ENCODE measurements at regions not wholly inside any gene's neighbourhood (a gene's known extent, or its start where the extent isn't known, plus 50 kb on each side); places are given as distances from the start of the nearest gene placed in this dataset.

DNA sequence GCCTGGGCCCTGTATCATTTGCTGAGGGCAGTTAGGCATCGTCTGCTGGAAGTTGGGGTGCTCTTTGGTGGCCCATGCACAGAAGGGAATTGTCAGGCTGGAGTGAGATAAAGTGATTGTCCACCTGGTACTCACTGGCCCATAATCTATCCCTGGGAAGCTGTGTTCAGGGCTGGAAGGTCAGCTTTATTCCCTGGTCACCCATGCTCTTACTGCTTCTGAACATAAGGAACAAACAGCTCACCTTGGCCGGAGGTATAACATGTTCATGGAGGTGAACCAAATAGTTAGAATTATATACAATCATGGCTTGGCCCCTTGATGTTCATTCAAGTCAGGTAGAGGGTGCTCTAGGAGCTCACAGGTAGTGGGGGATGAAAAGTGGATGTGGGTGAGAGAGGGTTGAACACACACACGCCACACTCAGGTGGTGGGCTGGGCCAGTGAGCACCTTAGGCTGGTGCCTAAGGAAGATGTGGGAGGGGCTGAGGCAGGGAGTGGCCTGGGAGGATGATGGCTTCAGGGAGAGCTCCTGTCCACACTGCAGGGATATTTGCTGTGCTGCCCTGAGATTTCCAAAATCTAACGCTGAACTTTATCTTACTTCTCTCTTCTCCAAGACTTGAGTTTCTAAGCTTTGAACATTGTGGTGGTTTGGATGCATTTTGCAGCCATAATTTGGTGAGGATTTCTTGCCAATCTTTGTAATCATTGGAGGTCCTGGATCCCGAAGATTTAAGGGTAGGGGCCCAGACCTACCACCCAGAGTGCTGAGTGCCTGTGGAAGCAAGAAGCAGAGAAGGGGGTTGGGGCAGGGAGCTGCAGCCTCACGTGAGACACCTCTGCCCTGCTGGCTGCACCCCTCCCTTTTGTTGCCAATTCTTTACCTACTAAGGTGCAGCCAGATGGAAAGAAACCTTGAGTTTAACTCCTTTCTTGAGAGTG, 420.6 kb downstream of the ZNF536 start:
- Histone ChIP-seq H3K36me3 (ENCODE audit: insufficient read depth) (no peaks in the 10 kb centered on the region), H4K20me1 (replicated peaks; ENCODE audit: insufficient read depth) (no peaks in the 10 kb centered on the region), H3K27me3 (ENCODE audit: insufficient read depth) (no peaks in the 10 kb centered on the region), H3K9me2 (ENCODE audit: insufficient read depth) (no peaks in the 10 kb centered on the region), H3K79me2 (replicated peaks; ENCODE audit: insufficient read depth) (no peaks in the 10 kb centered on the region), H3K4me1 (ENCODE audit: insufficient read depth) (no peaks in the 10 kb centered on the region), H2AFZ (no peak overlapping the region), H3K27ac (ENCODE audit: low read depth) (no peak overlapping the region), H3F3A (replicated peaks; ENCODE audit: low read depth) (no peaks in the 10 kb centered on the region), H3K4me3 (no peak overlapping the region), H3K4me2 (no peak overlapping the region)
- TF ChIP-seq, protein P1, sequence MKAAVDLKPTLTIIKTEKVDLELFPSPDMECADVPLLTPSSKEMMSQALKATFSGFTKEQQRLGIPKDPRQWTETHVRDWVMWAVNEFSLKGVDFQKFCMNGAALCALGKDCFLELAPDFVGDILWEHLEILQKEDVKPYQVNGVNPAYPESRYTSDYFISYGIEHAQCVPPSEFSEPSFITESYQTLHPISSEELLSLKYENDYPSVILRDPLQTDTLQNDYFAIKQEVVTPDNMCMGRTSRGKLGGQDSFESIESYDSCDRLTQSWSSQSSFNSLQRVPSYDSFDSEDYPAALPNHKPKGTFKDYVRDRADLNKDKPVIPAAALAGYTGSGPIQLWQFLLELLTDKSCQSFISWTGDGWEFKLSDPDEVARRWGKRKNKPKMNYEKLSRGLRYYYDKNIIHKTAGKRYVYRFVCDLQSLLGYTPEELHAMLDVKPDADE (IDR thresholded peaks at IDR 0.05): no peak
- TF ChIP-seq EZH2 (IDR thresholded peaks at IDR 0.05; ENCODE audit: low read depth, unreplicated experiment) (no peak), POLR2AphosphoS5 (IDR thresholded peaks at IDR 0.05; ENCODE audit: low read depth) (no peak), NANOG (IDR thresholded peaks at IDR 0.05; ENCODE audit: borderline replicate concordance) (no peak), STAT1 (IDR thresholded peaks at IDR 0.05; ENCODE audit: unreplicated experiment) (no peak), ZNF114 (CRISPR knock-in tag; IDR thresholded peaks at IDR 0.05) (no peak), CREB1 (CRISPR knock-in tag; IDR thresholded peaks at IDR 0.05; ENCODE audit: low read depth) (no peak), ZNF331 (CRISPR knock-in tag; IDR thresholded peaks at IDR 0.05; ENCODE audit: low read depth) (no peak), JUNB (IDR thresholded peaks at IDR 0.05; ENCODE audit: unreplicated experiment) (no peak), EZH2phosphoT487 (IDR thresholded peaks at IDR 0.05; ENCODE audit: unreplicated experiment) (no peak)
- TF ChIP-seq, protein P2, sequence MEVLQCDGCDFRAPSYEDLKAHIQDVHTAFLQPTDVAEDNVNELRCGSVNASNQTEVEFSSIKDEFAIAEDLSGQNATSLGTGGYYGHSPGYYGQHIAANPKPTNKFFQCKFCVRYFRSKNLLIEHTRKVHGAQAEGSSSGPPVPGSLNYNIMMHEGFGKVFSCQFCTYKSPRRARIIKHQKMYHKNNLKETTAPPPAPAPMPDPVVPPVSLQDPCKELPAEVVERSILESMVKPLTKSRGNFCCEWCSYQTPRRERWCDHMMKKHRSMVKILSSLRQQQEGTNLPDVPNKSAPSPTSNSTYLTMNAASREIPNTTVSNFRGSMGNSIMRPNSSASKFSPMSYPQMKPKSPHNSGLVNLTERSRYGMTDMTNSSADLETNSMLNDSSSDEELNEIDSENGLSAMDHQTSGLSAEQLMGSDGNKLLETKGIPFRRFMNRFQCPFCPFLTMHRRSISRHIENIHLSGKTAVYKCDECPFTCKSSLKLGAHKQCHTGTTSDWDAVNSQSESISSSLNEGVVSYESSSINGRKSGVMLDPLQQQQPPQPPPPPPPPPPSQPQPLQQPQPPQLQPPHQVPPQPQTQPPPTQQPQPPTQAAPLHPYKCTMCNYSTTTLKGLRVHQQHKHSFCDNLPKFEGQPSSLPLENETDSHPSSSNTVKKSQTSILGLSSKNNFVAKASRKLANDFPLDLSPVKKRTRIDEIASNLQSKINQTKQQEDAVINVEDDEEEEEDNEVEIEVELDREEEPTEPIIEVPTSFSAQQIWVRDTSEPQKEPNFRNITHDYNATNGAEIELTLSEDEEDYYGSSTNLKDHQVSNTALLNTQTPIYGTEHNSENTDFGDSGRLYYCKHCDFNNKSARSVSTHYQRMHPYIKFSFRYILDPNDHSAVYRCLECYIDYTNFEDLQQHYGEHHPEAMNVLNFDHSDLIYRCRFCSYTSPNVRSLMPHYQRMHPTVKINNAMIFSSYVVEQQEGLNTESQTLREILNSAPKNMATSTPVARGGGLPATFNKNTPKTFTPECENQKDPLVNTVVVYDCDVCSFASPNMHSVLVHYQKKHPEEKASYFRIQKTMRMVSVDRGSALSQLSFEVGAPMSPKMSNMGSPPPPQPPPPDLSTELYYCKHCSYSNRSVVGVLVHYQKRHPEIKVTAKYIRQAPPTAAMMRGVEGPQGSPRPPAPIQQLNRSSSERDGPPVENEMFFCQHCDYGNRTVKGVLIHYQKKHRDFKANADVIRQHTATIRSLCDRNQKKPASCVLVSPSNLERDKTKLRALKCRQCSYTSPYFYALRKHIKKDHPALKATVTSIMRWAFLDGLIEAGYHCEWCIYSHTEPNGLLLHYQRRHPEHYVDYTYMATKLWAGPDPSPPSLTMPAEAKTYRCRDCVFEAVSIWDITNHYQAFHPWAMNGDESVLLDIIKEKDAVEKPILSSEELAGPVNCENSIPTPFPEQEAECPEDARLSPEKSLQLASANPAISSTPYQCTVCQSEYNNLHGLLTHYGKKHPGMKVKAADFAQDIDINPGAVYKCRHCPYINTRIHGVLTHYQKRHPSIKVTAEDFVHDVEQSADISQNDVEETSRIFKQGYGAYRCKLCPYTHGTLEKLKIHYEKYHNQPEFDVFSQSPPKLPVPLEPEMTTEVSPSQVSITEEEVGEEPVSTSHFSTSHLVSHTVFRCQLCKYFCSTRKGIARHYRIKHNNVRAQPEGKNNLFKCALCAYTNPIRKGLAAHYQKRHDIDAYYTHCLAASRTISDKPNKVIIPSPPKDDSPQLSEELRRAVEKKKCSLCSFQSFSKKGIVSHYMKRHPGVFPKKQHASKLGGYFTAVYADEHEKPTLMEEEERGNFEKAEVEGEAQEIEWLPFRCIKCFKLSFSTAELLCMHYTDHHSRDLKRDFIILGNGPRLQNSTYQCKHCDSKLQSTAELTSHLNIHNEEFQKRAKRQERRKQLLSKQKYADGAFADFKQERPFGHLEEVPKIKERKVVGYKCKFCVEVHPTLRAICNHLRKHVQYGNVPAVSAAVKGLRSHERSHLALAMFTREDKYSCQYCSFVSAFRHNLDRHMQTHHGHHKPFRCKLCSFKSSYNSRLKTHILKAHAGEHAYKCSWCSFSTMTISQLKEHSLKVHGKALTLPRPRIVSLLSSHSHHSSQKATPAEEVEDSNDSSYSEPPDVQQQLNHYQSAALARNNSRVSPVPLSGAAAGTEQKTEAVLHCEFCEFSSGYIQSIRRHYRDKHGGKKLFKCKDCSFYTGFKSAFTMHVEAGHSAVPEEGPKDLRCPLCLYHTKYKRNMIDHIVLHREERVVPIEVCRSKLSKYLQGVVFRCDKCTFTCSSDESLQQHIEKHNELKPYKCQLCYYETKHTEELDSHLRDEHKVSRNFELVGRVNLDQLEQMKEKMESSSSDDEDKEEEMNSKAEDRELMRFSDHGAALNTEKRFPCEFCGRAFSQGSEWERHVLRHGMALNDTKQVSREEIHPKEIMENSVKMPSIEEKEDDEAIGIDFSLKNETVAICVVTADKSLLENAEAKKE (CRISPR knock-in tag; IDR thresholded peaks at IDR 0.05): no peak
- TF ChIP-seq, protein P3, sequence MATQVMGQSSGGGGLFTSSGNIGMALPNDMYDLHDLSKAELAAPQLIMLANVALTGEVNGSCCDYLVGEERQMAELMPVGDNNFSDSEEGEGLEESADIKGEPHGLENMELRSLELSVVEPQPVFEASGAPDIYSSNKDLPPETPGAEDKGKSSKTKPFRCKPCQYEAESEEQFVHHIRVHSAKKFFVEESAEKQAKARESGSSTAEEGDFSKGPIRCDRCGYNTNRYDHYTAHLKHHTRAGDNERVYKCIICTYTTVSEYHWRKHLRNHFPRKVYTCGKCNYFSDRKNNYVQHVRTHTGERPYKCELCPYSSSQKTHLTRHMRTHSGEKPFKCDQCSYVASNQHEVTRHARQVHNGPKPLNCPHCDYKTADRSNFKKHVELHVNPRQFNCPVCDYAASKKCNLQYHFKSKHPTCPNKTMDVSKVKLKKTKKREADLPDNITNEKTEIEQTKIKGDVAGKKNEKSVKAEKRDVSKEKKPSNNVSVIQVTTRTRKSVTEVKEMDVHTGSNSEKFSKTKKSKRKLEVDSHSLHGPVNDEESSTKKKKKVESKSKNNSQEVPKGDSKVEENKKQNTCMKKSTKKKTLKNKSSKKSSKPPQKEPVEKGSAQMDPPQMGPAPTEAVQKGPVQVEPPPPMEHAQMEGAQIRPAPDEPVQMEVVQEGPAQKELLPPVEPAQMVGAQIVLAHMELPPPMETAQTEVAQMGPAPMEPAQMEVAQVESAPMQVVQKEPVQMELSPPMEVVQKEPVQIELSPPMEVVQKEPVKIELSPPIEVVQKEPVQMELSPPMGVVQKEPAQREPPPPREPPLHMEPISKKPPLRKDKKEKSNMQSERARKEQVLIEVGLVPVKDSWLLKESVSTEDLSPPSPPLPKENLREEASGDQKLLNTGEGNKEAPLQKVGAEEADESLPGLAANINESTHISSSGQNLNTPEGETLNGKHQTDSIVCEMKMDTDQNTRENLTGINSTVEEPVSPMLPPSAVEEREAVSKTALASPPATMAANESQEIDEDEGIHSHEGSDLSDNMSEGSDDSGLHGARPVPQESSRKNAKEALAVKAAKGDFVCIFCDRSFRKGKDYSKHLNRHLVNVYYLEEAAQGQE (IDR thresholded peaks at IDR 0.05; ENCODE audit: unreplicated experiment): no peak
- TF ChIP-seq, protein P4, sequence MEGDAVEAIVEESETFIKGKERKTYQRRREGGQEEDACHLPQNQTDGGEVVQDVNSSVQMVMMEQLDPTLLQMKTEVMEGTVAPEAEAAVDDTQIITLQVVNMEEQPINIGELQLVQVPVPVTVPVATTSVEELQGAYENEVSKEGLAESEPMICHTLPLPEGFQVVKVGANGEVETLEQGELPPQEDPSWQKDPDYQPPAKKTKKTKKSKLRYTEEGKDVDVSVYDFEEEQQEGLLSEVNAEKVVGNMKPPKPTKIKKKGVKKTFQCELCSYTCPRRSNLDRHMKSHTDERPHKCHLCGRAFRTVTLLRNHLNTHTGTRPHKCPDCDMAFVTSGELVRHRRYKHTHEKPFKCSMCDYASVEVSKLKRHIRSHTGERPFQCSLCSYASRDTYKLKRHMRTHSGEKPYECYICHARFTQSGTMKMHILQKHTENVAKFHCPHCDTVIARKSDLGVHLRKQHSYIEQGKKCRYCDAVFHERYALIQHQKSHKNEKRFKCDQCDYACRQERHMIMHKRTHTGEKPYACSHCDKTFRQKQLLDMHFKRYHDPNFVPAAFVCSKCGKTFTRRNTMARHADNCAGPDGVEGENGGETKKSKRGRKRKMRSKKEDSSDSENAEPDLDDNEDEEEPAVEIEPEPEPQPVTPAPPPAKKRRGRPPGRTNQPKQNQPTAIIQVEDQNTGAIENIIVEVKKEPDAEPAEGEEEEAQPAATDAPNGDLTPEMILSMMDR (conservative IDR thresholded peaks at IDR 0.05; ENCODE audit: low read depth in 2 of 2): no peak
- Mint-ChIP-seq H3K27me3 (ENCODE audit: insufficient read depth, low read depth, poor library complexity) (peaks cover 4% of the 10 kb centered on the region), H3K9me3 (peaks cover 30% of the 10 kb centered on the region), H3K27ac (no peak overlapping the region), H3K4me1 (peaks cover 4% of the 10 kb centered on the region), H3K4me3 (no peak overlapping the region), H3K36me3 (ENCODE audit: low read depth) (peaks cover 14% of the 10 kb centered on the region)
- DNase-seq (ENCODE audit: low spot score) (no peak), ATAC-seq (no peak)
